T-helper 1 cell treated with Interleukin-12 subunit alpha and Interleukin-12 subunit beta and Interleukin-4 antibody, amounts not matched to agents 30 ng/mL and 1 ng/mL, for 36 hours (primary cell): ENCODE measurements at regions not wholly inside any gene's neighbourhood (a gene's known extent, or its start where the extent isn't known, plus 50 kb on each side); places are given as distances from the start of the nearest gene placed in this dataset.

Experiments
- intact Hi-C: fragments of 100-400 bp; cut with micrococcal nuclease; formaldehyde crosslinking; loops from one replicate; pipeline ENCODE4 v1.15.1; 2024

DNA sequence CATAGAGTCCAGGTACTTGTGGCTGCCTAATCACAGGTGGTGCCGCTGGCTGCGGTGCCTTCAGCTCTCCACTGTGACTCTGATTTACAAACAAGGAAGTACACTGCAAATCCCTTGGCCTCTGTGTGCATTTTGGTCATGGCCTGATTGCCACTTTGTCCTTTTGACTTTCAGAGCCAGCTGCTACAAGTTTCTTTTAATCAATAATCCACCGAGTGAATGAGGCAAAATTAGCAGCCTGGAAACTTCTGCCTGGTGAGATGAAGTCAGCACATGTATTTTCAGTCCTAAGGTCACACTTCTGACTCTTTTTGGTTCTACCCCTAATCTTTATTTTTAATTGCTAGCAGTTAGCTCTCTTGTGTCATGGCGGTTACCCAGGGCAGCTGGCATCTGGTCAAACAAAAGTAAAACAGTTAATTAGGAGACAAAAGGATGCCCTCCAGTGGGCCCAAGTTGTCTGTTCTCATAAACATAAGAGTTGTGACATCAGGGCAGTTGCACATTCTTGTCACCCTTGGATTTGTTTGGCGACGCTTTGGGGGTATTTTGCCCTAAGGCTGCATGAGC is 62.3 kb upstream of the LNX1 start:
- intact Hi-C loops: no loop called here

DNA sequence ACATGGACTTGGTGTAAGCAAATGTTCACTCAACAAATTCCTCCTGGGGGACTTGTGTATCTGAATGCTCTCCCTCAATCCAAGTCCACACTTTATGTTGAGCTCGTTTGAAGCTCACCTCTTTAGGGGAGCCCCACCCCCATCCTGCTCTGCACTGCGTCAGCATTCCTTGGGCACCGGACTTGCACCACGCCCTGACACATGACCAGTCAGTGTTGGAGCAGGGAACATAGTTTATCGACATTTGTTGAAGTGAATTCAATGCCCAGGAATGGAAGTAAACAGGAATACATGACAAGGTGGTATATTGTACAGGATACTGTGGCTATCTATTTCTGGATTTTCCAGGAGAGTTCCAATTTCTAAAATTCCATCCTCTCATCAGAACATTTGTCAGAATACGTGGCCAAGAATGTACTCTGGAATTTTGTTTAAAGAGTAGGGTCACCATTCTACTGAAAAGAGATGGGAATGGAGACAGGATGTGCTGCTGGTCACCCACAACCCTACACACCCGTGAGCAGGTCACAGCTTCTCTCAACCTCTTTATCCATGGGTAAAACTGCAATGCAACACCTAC is 60.0 kb upstream of the LNX1 start:
- intact Hi-C loops: no loop called here

DNA sequence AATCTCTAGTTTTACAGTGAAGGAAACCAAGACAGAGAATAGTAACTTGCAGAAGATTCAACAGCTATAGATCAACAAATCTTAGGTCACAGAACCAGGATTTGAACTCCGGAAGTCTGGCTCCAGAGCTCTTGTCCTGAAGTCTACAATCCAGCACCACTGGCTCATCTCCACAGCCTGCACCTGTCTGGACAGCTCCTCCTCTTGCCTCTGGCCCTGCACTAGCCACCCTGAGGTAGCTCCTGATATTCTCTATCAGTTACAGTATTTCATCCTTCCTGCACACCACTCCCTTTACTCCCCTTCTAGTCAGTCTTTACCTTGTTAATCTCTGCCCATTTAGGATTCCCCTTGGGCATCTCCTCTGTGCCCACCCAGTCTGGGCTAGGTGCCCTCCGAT is 58.1 kb upstream of the LNX1 start:
- intact Hi-C loops: no loop called here

DNA sequence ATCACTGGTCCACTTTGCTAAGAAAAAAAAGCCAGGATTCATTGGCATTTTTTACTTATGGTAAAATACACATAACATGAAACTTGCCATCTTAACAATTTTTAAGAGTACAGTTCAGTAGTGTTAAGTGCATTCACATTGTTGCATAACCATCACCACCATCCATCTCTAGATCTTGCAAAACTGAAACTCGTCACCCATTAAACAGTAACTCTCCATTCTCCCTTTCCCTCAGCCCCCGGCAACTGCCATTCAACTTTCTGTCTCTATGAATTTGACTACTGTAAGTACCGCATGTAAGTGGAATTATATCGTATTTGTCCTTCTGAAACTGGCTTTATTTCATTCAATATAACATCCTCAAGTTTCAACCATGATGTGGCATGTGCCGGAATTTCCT is 56.3 kb upstream of the LNX1 start:
- intact Hi-C loops: no loop called here

DNA sequence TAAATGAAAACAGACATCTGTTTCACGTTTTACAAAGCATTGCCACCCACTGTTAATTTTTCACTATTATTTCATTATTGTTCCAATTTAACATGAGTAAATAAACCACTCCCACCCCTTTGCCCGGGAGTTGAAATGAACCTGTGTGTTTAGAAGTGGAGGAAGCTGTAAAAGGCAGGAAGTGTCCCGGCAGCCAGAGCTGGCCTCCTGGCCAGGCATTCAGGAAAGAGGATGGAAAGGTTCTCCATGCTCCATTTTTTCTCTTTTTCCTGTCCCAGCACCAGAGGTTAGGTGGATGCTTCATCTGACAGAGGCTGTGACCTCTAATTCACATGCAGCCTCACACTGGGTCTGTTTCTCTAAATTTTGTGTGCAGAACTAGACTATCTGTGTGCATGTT is 55.5 kb upstream of the LNX1 start:
- intact Hi-C loops: no loop called here

DNA sequence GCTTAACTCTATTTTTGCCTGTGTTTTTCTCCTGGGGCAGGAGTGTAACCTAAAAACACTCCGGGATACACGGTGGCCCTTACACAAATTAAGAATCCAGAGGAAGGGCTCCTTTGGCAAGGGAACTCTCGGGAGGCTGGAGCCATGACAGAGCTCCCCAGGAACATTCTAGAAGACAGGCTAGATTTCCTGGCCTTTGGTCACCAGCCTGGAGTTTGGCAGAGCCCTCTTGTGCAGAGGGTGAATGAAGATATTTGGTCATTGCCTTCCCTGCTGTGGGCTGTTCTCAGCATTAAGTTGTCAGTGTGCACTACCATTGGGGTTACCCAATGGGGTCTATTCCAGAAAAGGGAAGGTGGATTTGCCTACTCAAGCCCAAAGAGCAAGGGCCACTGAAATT is 53.8 kb upstream of the LNX1 start:
- intact Hi-C loops: no loop called here

DNA sequence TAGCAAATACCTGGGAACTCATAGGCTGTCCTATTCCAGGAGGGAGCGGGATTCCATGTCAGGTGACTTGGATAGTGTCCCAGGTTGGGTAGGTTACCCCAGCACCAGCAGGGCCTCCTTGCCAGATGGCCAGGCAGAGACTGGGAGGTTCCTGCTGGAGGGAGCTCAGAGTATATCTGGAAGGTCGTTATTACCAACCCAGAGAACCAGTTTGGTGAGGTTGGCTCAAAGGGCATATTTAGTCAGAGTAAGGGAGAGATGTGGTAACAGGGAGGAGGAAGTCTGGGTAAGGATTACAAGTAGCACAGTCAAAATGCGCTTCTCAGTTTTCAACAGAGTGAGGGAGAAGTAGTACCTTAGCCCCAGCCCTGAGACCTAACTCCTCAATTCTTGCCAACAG is 53.3 kb upstream of the LNX1 start:
- intact Hi-C loops: no loop called here
